HL-60 (cell line): ENCODE measurements at regions not wholly inside any gene's neighbourhood (a gene's known extent, or its start where the extent isn't known, plus 50 kb on each side); places are given as distances from the start of the nearest gene placed in this dataset.

Source experiments
- GABPA ChIP-seq: IDR thresholded peaks from 2 replicates; pipeline ENCODE4 v1.6.1; 2012; ENCODE audit warnings: low read depth
- POLR2AphosphoS5 ChIP-seq: IDR thresholded peaks from 2 replicates; pipeline ENCODE4 v1.6.1; 2012; ENCODE audit warnings: low read depth
- TF ChIP-seq, protein P1 (sequence below): IDR thresholded peaks from one replicate; pipeline ENCODE4 v1.5.1; 2011; ENCODE audit warnings: low read length, control low read depth, inconsistent platforms; ENCODE audit not compliant: insufficient read depth

- TF ChIP-seq, protein P1, sequence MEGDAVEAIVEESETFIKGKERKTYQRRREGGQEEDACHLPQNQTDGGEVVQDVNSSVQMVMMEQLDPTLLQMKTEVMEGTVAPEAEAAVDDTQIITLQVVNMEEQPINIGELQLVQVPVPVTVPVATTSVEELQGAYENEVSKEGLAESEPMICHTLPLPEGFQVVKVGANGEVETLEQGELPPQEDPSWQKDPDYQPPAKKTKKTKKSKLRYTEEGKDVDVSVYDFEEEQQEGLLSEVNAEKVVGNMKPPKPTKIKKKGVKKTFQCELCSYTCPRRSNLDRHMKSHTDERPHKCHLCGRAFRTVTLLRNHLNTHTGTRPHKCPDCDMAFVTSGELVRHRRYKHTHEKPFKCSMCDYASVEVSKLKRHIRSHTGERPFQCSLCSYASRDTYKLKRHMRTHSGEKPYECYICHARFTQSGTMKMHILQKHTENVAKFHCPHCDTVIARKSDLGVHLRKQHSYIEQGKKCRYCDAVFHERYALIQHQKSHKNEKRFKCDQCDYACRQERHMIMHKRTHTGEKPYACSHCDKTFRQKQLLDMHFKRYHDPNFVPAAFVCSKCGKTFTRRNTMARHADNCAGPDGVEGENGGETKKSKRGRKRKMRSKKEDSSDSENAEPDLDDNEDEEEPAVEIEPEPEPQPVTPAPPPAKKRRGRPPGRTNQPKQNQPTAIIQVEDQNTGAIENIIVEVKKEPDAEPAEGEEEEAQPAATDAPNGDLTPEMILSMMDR, result no peak
- no peak for TF ChIP-seq GABPA
- no peak for TF ChIP-seq POLR2AphosphoS5
Measured at GRCh38 chr13:39821977-39822376, 166.5 kb downstream of the COG6 start.
